ENCODE measurements at regions not wholly inside any gene's neighbourhood (a gene's known extent, or its start where the extent isn't known, plus 50 kb on each side); places are given as distances from the start of the nearest gene placed in this dataset.

DNA sequence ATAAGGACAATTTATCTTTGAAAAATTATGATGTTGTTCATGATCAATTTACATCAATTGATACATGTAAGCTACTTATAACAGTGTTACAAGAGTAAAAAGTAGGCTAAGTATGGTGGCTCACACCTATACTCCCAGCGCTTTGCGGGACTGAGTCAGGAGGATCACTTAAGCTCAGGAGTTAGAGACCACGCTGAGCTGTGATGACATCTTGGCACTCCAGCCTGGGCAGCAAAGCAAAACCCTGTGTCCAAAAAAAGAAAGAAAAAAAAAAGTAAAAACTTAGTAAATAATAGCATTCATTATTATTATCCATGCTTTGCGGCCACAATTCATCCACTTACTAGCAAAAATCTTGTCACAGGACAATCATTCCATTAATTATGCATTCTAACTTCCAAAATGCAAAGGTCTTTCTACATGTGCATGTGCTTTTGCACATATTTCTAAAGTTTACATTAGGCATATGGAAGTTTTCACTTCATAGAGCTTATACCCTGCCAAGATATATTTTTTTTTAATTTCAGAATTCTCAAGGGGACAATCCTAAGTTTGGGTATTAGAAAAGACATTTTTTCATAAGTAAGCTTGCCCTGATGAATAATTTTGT is 243.3 kb upstream of the RARB start:
- intact Hi-C loops (cut with micrococcal nuclease): no loop called here
- TF ChIP-seq POLR2AphosphoS5 (IDR thresholded peaks at IDR 0.05; ENCODE audit: insufficient read depth, low read depth, low read length) (no peak), GATA2 (IDR thresholded peaks at IDR 0.05; ENCODE audit: insufficient read depth, insufficient read length, low read depth, low read length) (no peak), EZH2 (IDR thresholded peaks at IDR 0.05; ENCODE audit: borderline replicate concordance, low read depth, low read length, severe bottlenecking) (no peak), JUN (IDR thresholded peaks at IDR 0.05; ENCODE audit: borderline replicate concordance, insufficient read depth, insufficient read length, low read depth) (no peak), POLR2A (IDR thresholded peaks at IDR 0.05; ENCODE audit: low read depth, low read length) (no peak)
- TF ChIP-seq, protein P1, sequence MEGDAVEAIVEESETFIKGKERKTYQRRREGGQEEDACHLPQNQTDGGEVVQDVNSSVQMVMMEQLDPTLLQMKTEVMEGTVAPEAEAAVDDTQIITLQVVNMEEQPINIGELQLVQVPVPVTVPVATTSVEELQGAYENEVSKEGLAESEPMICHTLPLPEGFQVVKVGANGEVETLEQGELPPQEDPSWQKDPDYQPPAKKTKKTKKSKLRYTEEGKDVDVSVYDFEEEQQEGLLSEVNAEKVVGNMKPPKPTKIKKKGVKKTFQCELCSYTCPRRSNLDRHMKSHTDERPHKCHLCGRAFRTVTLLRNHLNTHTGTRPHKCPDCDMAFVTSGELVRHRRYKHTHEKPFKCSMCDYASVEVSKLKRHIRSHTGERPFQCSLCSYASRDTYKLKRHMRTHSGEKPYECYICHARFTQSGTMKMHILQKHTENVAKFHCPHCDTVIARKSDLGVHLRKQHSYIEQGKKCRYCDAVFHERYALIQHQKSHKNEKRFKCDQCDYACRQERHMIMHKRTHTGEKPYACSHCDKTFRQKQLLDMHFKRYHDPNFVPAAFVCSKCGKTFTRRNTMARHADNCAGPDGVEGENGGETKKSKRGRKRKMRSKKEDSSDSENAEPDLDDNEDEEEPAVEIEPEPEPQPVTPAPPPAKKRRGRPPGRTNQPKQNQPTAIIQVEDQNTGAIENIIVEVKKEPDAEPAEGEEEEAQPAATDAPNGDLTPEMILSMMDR (IDR thresholded peaks at IDR 0.05; ENCODE audit: extremely low read depth in 1 of 2, insufficient read depth in 1 of 2, low read depth in 1 of 2, low read length in 2 of 2): no peak
- dilution Hi-C loops (cut with MboI; ENCODE audit: extremely low pct_ligation_motif_present, low sequenced_read_pairs): no loop called here
- no peak overlapping the region for H3K4me2 ChIP-seq (ENCODE audit: insufficient read depth, low read length)
- H2AFZ ChIP-seq (ENCODE audit: low read depth, low read length): no peak overlapping the region
- H3K27ac ChIP-seq (ENCODE audit: insufficient read depth, low read depth, low read length): no peak overlapping the region
- H3K4me3 ChIP-seq (replicated peaks in 1 of 3; ENCODE audit: insufficient read depth in 1 of 3, low read depth in 1 of 3, low read length in 3 of 3): no peak overlapping the region
- H3K27me3 ChIP-seq (ENCODE audit: control insufficient read depth in 2 of 2, insufficient read depth in 2 of 2, low read length in 2 of 2): no peaks in the 10 kb centered on the region
- no TSS peak for BruUV-seq (replicated peaks)
- no peak overlapping the region for H3K9ac ChIP-seq (replicated peaks; ENCODE audit: extremely low read depth, insufficient read depth, low read length)
- H3K36me3 ChIP-seq (ENCODE audit: control insufficient read depth in 2 of 2, extremely low read depth in 1 of 2, insufficient read depth in 2 of 2, low read length in 2 of 2): no peaks in the 10 kb centered on the region
- no peaks in the 10 kb centered on the region for H3K9me1 ChIP-seq (replicated peaks; ENCODE audit: control insufficient read depth, extremely low read depth, insufficient read depth, low read length)
- no peak for DNase-seq (ENCODE audit: low read depth, low spot score)
- no peaks in the 10 kb centered on the region for H4K20me1 ChIP-seq (replicated peaks; ENCODE audit: control insufficient read depth, extremely low read depth, insufficient read depth, low read length)
- POLR2A ChIA-PET: no interaction called here
- CTCF ChIA-PET: interaction anchor here (2.3 kb wide), 1 partner anchor 409 kb away, joined by 5 read pairs; no protein-coding TSS in a partner anchor
- H3K9me3 ChIP-seq (replicated peaks; ENCODE audit: control insufficient read depth, insufficient read depth, low read length): no peaks in the 10 kb centered on the region
- no peak for FAIRE-seq
- no peaks in the 10 kb centered on the region for H3K4me1 ChIP-seq (ENCODE audit: control insufficient read depth, extremely low read depth, insufficient read depth, low read length)
- no peaks in the 10 kb centered on the region for H3K79me2 ChIP-seq (ENCODE audit: control insufficient read depth, insufficient read depth, low read length)

Data from endothelial cell of umbilical vein (primary cell).